ENCODE measurements at regions not wholly inside any gene's neighbourhood (a gene's known extent, or its start where the extent isn't known, plus 50 kb on each side); places are given as distances from the start of the nearest gene placed in this dataset.

- ChIA-PET CTCF (no interaction called here), POLR2A (ENCODE audit: unreplicated experiment) (no interaction called here)
- Histone ChIP-seq H4K91ac (ENCODE audit: insufficient read depth, low read depth, low read length) (no peak overlapping the region), H3K4me3 (ENCODE audit: insufficient read depth, low read depth, low read length) (no peak overlapping the region), H3K4ac (ENCODE audit: low read depth, low read length) (no peak overlapping the region), H3K79me1 (ENCODE audit: low read depth in 1 of 2, low read length in 2 of 2) (no peaks in the 10 kb centered on the region), H3K27me3 (ENCODE audit: control insufficient read depth, insufficient read depth, low read length) (peaks cover 28% of the 10 kb centered on the region), H3K27ac (ENCODE audit: insufficient read depth, low read length) (no peak overlapping the region), H3K4me1 (ENCODE audit: control insufficient read depth, insufficient read depth, low read length) (no peaks in the 10 kb centered on the region), H3K9me1 (ENCODE audit: insufficient read depth, low read length) (0 out of 2 replicates have a peak, but pooled peaks cover under 1% of the 10 kb centered on the region), H3K14ac (replicated peaks; ENCODE audit: low read depth, low read length) (no peak overlapping the region), H3K36me3 (ENCODE audit: control insufficient read depth, insufficient read depth, low read length) (no peaks in the 10 kb centered on the region), H4K8ac (ENCODE audit: low read depth in 2 of 2, low read length in 2 of 2) (no peak overlapping the region), H3K23ac (ENCODE audit: low read depth, low read length) (no peak overlapping the region), H3K9ac (ENCODE audit: low read depth, low read length) (no peak overlapping the region), H4K5ac (ENCODE audit: low read depth, low read length) (no peak overlapping the region), H2BK5ac (ENCODE audit: low read depth, low read length, poor library complexity, severe bottlenecking) (no peak overlapping the region), H2AK9ac (replicated peaks; ENCODE audit: low read depth, low read length, poor library complexity) (no peak overlapping the region), H3K4me2 (ENCODE audit: low read depth, low read length) (no peak overlapping the region), H3K9me3 (ENCODE audit: control insufficient read depth, insufficient read depth, low read length) (0 out of 2 replicates have a peak, but pooled peaks cover 5% of the 10 kb centered on the region), H3K56ac (ENCODE audit: extremely low read depth, insufficient read depth, low read length) (no peak overlapping the region), H2AK5ac (ENCODE audit: low read depth, low read length) (no peak overlapping the region), H2BK20ac (ENCODE audit: low read depth, low read length) (no peak overlapping the region), H2AFZ (replicated peaks; ENCODE audit: low read length, poor library complexity) (no peak overlapping the region), H4K20me1 (ENCODE audit: insufficient read depth, low read length) (no peaks in the 10 kb centered on the region), H3K18ac (ENCODE audit: low read depth, low read length) (no peak overlapping the region), H2BK15ac (ENCODE audit: low read depth, low read length) (no peak overlapping the region), H2BK120ac (ENCODE audit: low read depth, low read length) (no peak overlapping the region)
- intact Hi-C loops (cut with micrococcal nuclease): no loop called here
- no peak for DNase-seq
- no TSS peak for BruUV-seq (replicated peaks)
- no peak for TF ChIP-seq BHLHE40 (IDR thresholded peaks at IDR 0.05; ENCODE audit: low read depth, low read length)
- WGBS, 2 experiments (ENCODE audit: extremely low coverage in 2 of 2, insufficient read length in 1 of 2): 70% methylated on average over 3 of the region's 7 CpGs; no CpG with 5 or more reads in 1 of the 2 experiments
- no peak for ATAC-seq (ENCODE audit: low read depth)
- in situ Hi-C loops (cut with MboI; ENCODE audit: low sequenced_read_pairs): no loop called here
- dilution Hi-C loops (cut with HindIII; ENCODE audit: low sequenced_read_pairs, unreplicated experiment): no loop called here
Observed at GRCh38 chr5:71938895-71939294, 168.4 kb upstream of the MAP1B start.

Data from IMR-90 (cell line).